Ascending aorta (tissue), 2 donors: ENCODE measurements at regions not wholly inside any gene's neighbourhood (a gene's known extent, or its start where the extent isn't known, plus 50 kb on each side); places are given as distances from the start of the nearest gene placed in this dataset.

Source experiments
- DNase-seq, 2 donors: peaks; one replicate each; pipeline ENCODE4 v3.0.0-alpha.2; 2019; ENCODE audit warnings: low spot score in 2 of 2
- H3K27ac ChIP-seq, 2 donors: fragments of 200-600 bp; sonication (generic); one replicate each; pipeline ENCODE4 v1.5.1; 2016 to 2017; ENCODE audit warnings: mild to moderate bottlenecking in 1 of 2
- H3K27me3 ChIP-seq: fragments of 200-600 bp; sonication (generic); one replicate; pipeline ENCODE4 v1.5.1; 2017
- H3K36me3 ChIP-seq, 2 donors: fragments of 200-600 bp; sonication (generic); one replicate each; pipeline ENCODE4 v1.5.1; 2016
- H3K4me1 ChIP-seq, 2 donors: fragments of 200-600 bp; sonication (generic); one replicate each; pipeline ENCODE4 v1.5.1; 2016 to 2017; ENCODE audit warnings: mild to moderate bottlenecking in 1 of 2
- H3K4me3 ChIP-seq, 2 donors: fragments of 200-600 bp; sonication (generic); one replicate each; pipeline ENCODE4 v1.5.1; 2016 to 2017; ENCODE audit warnings: mild to moderate bottlenecking in 1 of 2
- H3K9me3 ChIP-seq, 2 donors: fragments of 200-600 bp; sonication (generic); one replicate each; pipeline ENCODE4 v1.5.1; 2016
- intact Hi-C: fragments of 100-400 bp; cut with DNase I; formaldehyde crosslinking; loops from one replicate; pipeline ENCODE4 v1.15.1; 2023
- TF ChIP-seq, protein P1 (sequence below), 3 experiments: fragments of 200-600 bp in 2 of 3; fragments of 450-650 bp in 1 of 3; sonication (generic) in 2 of 3; IDR thresholded peaks; one replicate each; pipeline ENCODE4 v1.5.1; 2016 to 2019; ENCODE audit warnings: antibody characterized with exemption in 3 of 3, mild to moderate bottlenecking in 1 of 3, moderate library complexity in 1 of 3

DNA sequence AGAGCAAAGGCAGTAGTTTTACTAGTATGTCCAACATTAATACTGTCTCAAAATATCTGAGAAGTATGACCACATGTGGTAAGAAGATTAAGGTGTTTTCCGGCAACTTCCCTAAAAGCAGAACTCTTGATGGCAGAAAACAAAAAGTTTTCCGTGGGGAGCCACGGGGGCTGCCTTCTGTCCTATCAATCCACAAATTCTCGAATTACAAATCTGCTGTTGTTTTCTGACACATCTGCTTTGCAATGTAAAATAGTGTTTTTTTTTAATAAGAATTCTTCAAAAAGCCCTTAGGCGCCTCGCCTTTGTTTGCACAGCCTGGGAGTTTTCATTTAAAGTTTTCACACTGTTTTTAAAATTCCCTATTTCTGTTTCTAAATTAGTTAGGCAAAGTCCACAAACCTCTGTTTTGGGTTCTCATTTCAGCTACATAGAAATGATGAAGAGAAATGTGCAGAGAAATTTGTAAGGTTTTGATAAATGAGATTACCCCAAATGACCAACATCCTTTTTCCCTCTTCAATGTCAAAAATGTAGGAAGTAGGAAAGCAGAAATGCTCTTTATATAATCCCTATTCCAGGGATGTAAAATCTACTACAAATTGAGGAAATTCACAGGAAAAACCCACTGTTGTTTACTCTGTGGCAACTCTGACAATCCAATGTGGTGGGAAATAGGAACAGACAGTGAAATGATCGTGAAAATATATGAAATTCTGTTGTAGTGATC is 385.8 kb downstream of the ZEB2 start:
- Histone ChIP-seq H3K27ac (no peak overlapping the region), H3K4me3 (no peak overlapping the region), H3K9me3 (no peaks in the 10 kb centered on the region), H3K36me3 (peaks cover 0 to 5% of the 10 kb centered on the region in 2 donors), H3K27me3 (no peaks in the 10 kb centered on the region), H3K4me1 (no peaks in the 10 kb centered on the region)
- TF ChIP-seq, protein P1, sequence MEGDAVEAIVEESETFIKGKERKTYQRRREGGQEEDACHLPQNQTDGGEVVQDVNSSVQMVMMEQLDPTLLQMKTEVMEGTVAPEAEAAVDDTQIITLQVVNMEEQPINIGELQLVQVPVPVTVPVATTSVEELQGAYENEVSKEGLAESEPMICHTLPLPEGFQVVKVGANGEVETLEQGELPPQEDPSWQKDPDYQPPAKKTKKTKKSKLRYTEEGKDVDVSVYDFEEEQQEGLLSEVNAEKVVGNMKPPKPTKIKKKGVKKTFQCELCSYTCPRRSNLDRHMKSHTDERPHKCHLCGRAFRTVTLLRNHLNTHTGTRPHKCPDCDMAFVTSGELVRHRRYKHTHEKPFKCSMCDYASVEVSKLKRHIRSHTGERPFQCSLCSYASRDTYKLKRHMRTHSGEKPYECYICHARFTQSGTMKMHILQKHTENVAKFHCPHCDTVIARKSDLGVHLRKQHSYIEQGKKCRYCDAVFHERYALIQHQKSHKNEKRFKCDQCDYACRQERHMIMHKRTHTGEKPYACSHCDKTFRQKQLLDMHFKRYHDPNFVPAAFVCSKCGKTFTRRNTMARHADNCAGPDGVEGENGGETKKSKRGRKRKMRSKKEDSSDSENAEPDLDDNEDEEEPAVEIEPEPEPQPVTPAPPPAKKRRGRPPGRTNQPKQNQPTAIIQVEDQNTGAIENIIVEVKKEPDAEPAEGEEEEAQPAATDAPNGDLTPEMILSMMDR (IDR thresholded peaks at IDR 0.05) = no peak
- intact Hi-C loops = no loop called here
- DNase-seq = no peak

GRCh38 chr2:144132357-144132756 is 387.6 kb downstream of the ZEB2 start:
- TF ChIP-seq, protein P1 (IDR thresholded peaks at IDR 0.05) = no peak
- H3K9me3 ChIP-seq = no peaks in the 10 kb centered on the region

DNA sequence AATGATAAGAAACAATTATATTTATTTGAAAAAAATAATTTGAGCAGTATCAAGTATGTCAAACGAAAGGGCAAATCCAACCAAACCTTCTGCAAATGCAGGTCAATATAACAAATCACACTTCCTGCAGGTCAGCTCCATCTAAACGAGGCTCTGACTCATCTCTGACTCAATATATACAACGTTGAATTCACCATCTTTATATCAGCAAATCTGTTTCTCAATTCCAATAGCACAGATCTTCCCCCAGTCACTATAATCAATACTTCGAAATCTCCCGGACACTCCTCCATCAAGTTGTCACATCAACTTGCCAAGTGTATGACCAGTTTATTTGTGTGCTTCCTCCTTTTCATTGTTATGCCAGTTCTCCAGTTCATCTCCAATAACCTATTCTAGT is 388.9 kb downstream of the ZEB2 start:
- Histone ChIP-seq H3K4me3 (no peak overlapping the region), H3K36me3 (no peaks in the 10 kb centered on the region), H3K27ac (no peak overlapping the region), H3K27me3 (no peaks in the 10 kb centered on the region), H3K9me3 (no peaks in the 10 kb centered on the region), H3K4me1 (no peaks in the 10 kb centered on the region)
- no peak for DNase-seq
- TF ChIP-seq, protein P1 (IDR thresholded peaks at IDR 0.05) = no peak
- intact Hi-C loops = no loop called here

More at GRCh38 chr2:144132357-144132756, 387.6 kb downstream of the ZEB2 start:
- no peak overlapping the region for H3K4me3 ChIP-seq
- intact Hi-C loops = no loop called here
- H3K27ac ChIP-seq = no peak overlapping the region
- H3K27me3 ChIP-seq = no peaks in the 10 kb centered on the region
- H3K36me3 ChIP-seq = peaks cover 0 to 4% of the 10 kb centered on the region in 2 donors
- DNase-seq = no peak
- no peaks in the 10 kb centered on the region for H3K4me1 ChIP-seq

DNA sequence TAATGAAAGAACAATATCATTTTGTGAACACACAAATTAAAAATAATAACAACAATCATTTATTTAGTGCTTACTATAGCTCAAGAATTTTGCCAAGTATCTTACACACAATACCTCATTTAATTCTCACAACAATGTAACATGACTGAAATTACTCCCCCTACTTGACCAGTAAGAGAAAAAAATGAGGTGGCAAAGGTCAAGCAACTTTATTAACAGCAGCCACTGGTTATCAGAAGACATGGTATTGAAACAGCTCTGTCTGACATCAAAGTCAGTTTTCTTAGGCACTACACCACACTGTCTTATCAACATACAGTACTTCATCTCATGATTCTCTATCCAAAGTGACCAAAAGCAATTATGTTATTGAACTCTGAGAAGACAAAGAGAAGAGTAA is 389.4 kb downstream of the ZEB2 start:
- Histone ChIP-seq H3K9me3 (no peaks in the 10 kb centered on the region), H3K27ac (no peak overlapping the region), H3K27me3 (no peaks in the 10 kb centered on the region), H3K4me1 (no peaks in the 10 kb centered on the region), H3K36me3 (no peaks in the 10 kb centered on the region), H3K4me3 (no peak overlapping the region)
- TF ChIP-seq, protein P1 (IDR thresholded peaks at IDR 0.05) = no peak
- DNase-seq = no peak
- intact Hi-C loops = no loop called here

GRCh38 chr2:144128130-144128746 is 391.7 kb downstream of the ZEB2 start:
- Histone ChIP-seq H3K36me3 (no peaks in the 10 kb centered on the region), H3K4me1 (no peaks in the 10 kb centered on the region), H3K9me3 (no peaks in the 10 kb centered on the region), H3K4me3 (no peak overlapping the region), H3K27me3 (no peaks in the 10 kb centered on the region), H3K27ac (no peak overlapping the region)
- DNase-seq = no peak
- intact Hi-C loops = no loop called here
- TF ChIP-seq, protein P1 (IDR thresholded peaks at IDR 0.05) = no peak
